H9 (cell line): ENCODE measurements at regions not wholly inside any gene's neighbourhood (a gene's known extent, or its start where the extent isn't known, plus 50 kb on each side); places are given as distances from the start of the nearest gene placed in this dataset.

ENCODE experiments used
- DNase-seq: peaks from one replicate; pipeline ENCODE4 v3.0.0-alpha.2; 2017
- H2AFZ ChIP-seq: one replicate; pipeline ENCODE4 v1.6.1; 2013; ENCODE audit warnings: mild to moderate bottlenecking, low read length, control low read depth, moderate library complexity
- H2AK5ac ChIP-seq: 2 replicates; pipeline ENCODE4 v1.6.1; 2013; ENCODE audit warnings: low read length, control low read depth, mixed read lengths; ENCODE audit not compliant: insufficient read length
- H2BK120ac ChIP-seq: one replicate; pipeline ENCODE4 v1.6.1; 2013; ENCODE audit warnings: low read depth, mild to moderate bottlenecking, low read length, control low read depth, inconsistent platforms; ENCODE audit not compliant: poor library complexity, severe bottlenecking
- H2BK12ac ChIP-seq: 2 replicates; pipeline ENCODE4 v1.6.1; 2013; ENCODE audit warnings: low read length, control low read depth, mixed read lengths, low read depth; ENCODE audit not compliant: insufficient read length
- H2BK15ac ChIP-seq: 2 replicates; pipeline ENCODE4 v1.6.1; 2013; ENCODE audit warnings: low read depth, low read length, control low read depth
- H2BK20ac ChIP-seq: one replicate; pipeline ENCODE4 v1.6.1; 2013; ENCODE audit warnings: low read depth, mild to moderate bottlenecking, low read length, control low read depth, inconsistent platforms; ENCODE audit not compliant: poor library complexity, severe bottlenecking
- H2BK5ac ChIP-seq: 2 replicates; pipeline ENCODE4 v1.6.1; 2013; ENCODE audit warnings: low read length, control low read depth, mixed read lengths; ENCODE audit not compliant: insufficient read length
- H3K14ac ChIP-seq: 2 replicates; pipeline ENCODE4 v1.6.1; 2013; ENCODE audit warnings: low read length, control low read depth; ENCODE audit not compliant: insufficient read depth
- H3K18ac ChIP-seq: 2 replicates; pipeline ENCODE4 v1.6.1; 2013; ENCODE audit warnings: low read depth, mild to moderate bottlenecking, mixed read lengths, low read length, control low read depth; ENCODE audit not compliant: insufficient read length
- H3K23ac ChIP-seq: 2 replicates; pipeline ENCODE4 v1.6.1; 2013; ENCODE audit warnings: low read length, control low read depth, mixed read lengths, low read depth; ENCODE audit not compliant: insufficient read length
- H3K23me2 ChIP-seq: 2 replicates; pipeline ENCODE4 v1.6.1; 2013; ENCODE audit warnings: low read depth, mild to moderate bottlenecking, mixed read lengths, low read length, control low read depth; ENCODE audit not compliant: insufficient read length, poor library complexity, severe bottlenecking
- H3K27ac ChIP-seq: 2 replicates; pipeline ENCODE4 v1.5.1; 2013; ENCODE audit warnings: low read length, control low read depth, mixed read lengths, low read depth; ENCODE audit not compliant: insufficient read length
- H3K27me3 ChIP-seq: 2 replicates; pipeline ENCODE4 v1.6.1; 2013; ENCODE audit warnings: low read length, control low read depth, inconsistent platforms; ENCODE audit not compliant: insufficient read depth
- H3K4ac ChIP-seq: 2 replicates; pipeline ENCODE4 v1.6.1; 2013; ENCODE audit warnings: low read depth, mild to moderate bottlenecking, control low read depth, inconsistent platforms, low read length, moderate library complexity
- H3K4me1 ChIP-seq: 2 replicates; pipeline ENCODE4 v1.6.1; 2013; ENCODE audit warnings: low read length, control low read depth, inconsistent platforms; ENCODE audit not compliant: insufficient read depth
- H3K4me2 ChIP-seq: 2 replicates; pipeline ENCODE4 v1.6.1; 2013; ENCODE audit warnings: low read length, control low read depth, mixed read lengths; ENCODE audit not compliant: insufficient read length, insufficient read depth
- H3K56ac ChIP-seq: 2 replicates; pipeline ENCODE4 v1.6.1; 2013; ENCODE audit warnings: low read depth, mild to moderate bottlenecking, mixed read lengths, low read length, control low read depth; ENCODE audit not compliant: insufficient read length
- H3K79me1 ChIP-seq: 2 replicates; pipeline ENCODE4 v1.6.1; 2013; ENCODE audit warnings: low read depth, mild to moderate bottlenecking, moderate library complexity, low read length, control low read depth, inconsistent platforms; ENCODE audit not compliant: insufficient read depth, poor library complexity, severe bottlenecking
- H3K79me2 ChIP-seq: 2 replicates; pipeline ENCODE4 v1.6.1; 2013; ENCODE audit warnings: low read length, control low read depth, inconsistent platforms; ENCODE audit not compliant: insufficient read depth
- H3K9ac ChIP-seq: 2 replicates; pipeline ENCODE4 v1.6.1; 2013; ENCODE audit warnings: low read length, control low read depth, mixed read lengths; ENCODE audit not compliant: insufficient read length; ENCODE audit errors: extremely low read depth
- H3K9me3 ChIP-seq: one replicate; pipeline ENCODE4 v1.6.1; 2013; ENCODE audit warnings: low read depth, low read length, inconsistent platforms; ENCODE audit not compliant: control insufficient read depth
- H3T11ph ChIP-seq: one replicate; pipeline ENCODE4 v1.6.1; 2013; ENCODE audit warnings: mild to moderate bottlenecking, low read length, control low read depth, inconsistent platforms
- H4K20me1 ChIP-seq: one replicate; pipeline ENCODE4 v1.6.1; 2013; ENCODE audit not compliant: control insufficient read depth, insufficient read length, insufficient read depth
- H4K5ac ChIP-seq: 2 replicates; pipeline ENCODE4 v1.6.1; 2013; ENCODE audit warnings: low read depth, mild to moderate bottlenecking, mixed read lengths, low read length, control low read depth; ENCODE audit not compliant: insufficient read length
- H4K8ac ChIP-seq: replicated peaks from 2 replicates; pipeline ENCODE4 v1.6.1; 2013; ENCODE audit warnings: low read length, control low read depth, mixed read lengths, low read depth; ENCODE audit not compliant: insufficient read length
- H4K91ac ChIP-seq: 2 replicates; pipeline ENCODE4 v1.6.1; 2013; ENCODE audit warnings: low read depth, mild to moderate bottlenecking, moderate library complexity, mixed read lengths, low read length, control low read depth; ENCODE audit not compliant: insufficient read length
- H3K27ac Mint-ChIP-seq, 3 experiments: 2 replicates in 2 of 3; 3 replicates in 1 of 3; pipeline ENCODE4 v1.8.0; 2020 to 2021; ENCODE audit warnings: mixed read lengths in 3 of 3, mild to moderate bottlenecking in 1 of 3, moderate library complexity in 1 of 3
- H3K27me3 Mint-ChIP-seq: 2 replicates; pipeline ENCODE4 v1.8.0; 2021; ENCODE audit warnings: low read depth, mild to moderate bottlenecking, moderate library complexity, mixed read lengths
- H3K36me3 Mint-ChIP-seq, 3 experiments: 2 replicates in 2 of 3; 3 replicates in 1 of 3; pipeline ENCODE4 v1.8.0; 2020 to 2021; ENCODE audit warnings: low read depth in 3 of 3, mixed read lengths in 3 of 3; ENCODE audit not compliant: insufficient read depth in 1 of 3
- H3K4me1 Mint-ChIP-seq, 2 experiments: 2 replicates each; pipeline ENCODE4 v1.8.0; 2020; ENCODE audit warnings: mixed read lengths in 2 of 2
- H3K4me3 Mint-ChIP-seq, 2 experiments: 2 replicates in 1 of 2; 3 replicates in 1 of 2; pipeline ENCODE4 v1.8.0; 2020 to 2021; ENCODE audit warnings: mild to moderate bottlenecking in 2 of 2, mixed read lengths in 2 of 2, moderate library complexity in 1 of 2
- H3K9me3 Mint-ChIP-seq, 2 experiments: 2 replicates in 1 of 2; 3 replicates in 1 of 2; pipeline ENCODE4 v1.8.0; 2020; ENCODE audit warnings: mild to moderate bottlenecking in 2 of 2, mixed read lengths in 2 of 2, moderate library complexity in 1 of 2
- CTCF ChIP-seq: fragments of 200-600 bp; sonication (generic); conservative IDR thresholded peaks from 3 replicates; pipeline ENCODE4 v1.8.0; 2021; ENCODE audit warnings: antibody characterized with exemption, mild to moderate bottlenecking
- WGBS: extraction: QIAGEN DNeasy Blood & Tissue Kit; methylation state at CpG from one replicate; pipeline ENCODE4 v1.1.7; 2013; ENCODE audit warnings: missing lambda C conversion rate, low lambda C conversion rate, mixed read lengths; ENCODE audit not compliant: insufficient read length; ENCODE audit errors: extremely low coverage; 5-methylcytosine and 5-hydroxymethylcytosine counted together

GRCh38 chr4:92182006-92182735, 121.6 kb upstream of the GRID2 start:
- peaks cover 0 to 10% (median 7%) of the 10 kb centered on the region in 3 experiments; a peak in 4 of 7 replicates for H3K36me3 Mint-ChIP-seq
- H3K9ac ChIP-seq, result no peak overlapping the region
- H4K91ac ChIP-seq, result no peak overlapping the region
- no peak overlapping the region for H2AK5ac ChIP-seq
- H2BK20ac ChIP-seq, result no peak overlapping the region
- no peak overlapping the region for H3K27ac ChIP-seq
- H4K20me1 ChIP-seq, result no peaks in the 10 kb centered on the region
- no peaks in the 10 kb centered on the region for H3K4me1 Mint-ChIP-seq
- no peaks in the 10 kb centered on the region for H3K79me2 ChIP-seq
- no peak overlapping the region for H3K23ac ChIP-seq
- WGBS, result no CpG with 5 or more reads among the region's 36 CpGs
- no peak for DNase-seq
- no peak overlapping the region for H2BK12ac ChIP-seq
- no peaks in the 10 kb centered on the region for H3K27me3 ChIP-seq
- H3K56ac ChIP-seq, result no peak overlapping the region
- no peak overlapping the region for H4K5ac ChIP-seq
- H2BK120ac ChIP-seq, result no peak overlapping the region
- no peak overlapping the region for H3K4ac ChIP-seq
- no peaks in the 10 kb centered on the region for H3K4me1 ChIP-seq
- H3K27ac Mint-ChIP-seq, result no peak overlapping the region
- no peak overlapping the region for H3K4me2 ChIP-seq
- no peak overlapping the region for H4K8ac ChIP-seq
- H3K79me1 ChIP-seq, result no peaks in the 10 kb centered on the region
- no peak for TF ChIP-seq CTCF
- peaks cover 7% of the 10 kb centered on the region for H3K27me3 Mint-ChIP-seq
- H3K9me3 Mint-ChIP-seq, result peaks cover 5 to 19% of the 10 kb centered on the region in 2 experiments; a peak in 4 of 5 replicates
- H2AFZ ChIP-seq, result no peak overlapping the region
- H2BK15ac ChIP-seq, result no peak overlapping the region
- H3K14ac ChIP-seq, result no peak overlapping the region
- no peak overlapping the region for H3K4me3 Mint-ChIP-seq
- H3T11ph ChIP-seq, result no peak overlapping the region
- no peak overlapping the region for H2BK5ac ChIP-seq
- no peaks in the 10 kb centered on the region for H3K23me2 ChIP-seq
- no peaks in the 10 kb centered on the region for H3K9me3 ChIP-seq
- H3K18ac ChIP-seq, result no peak overlapping the region
